Cerebellar nuclear complex (tissue), 1 donor: ENCODE measurements at regions not wholly inside any gene's neighbourhood (a gene's known extent, or its start where the extent isn't known, plus 50 kb on each side); places are given as distances from the start of the nearest gene placed in this dataset.

Experiments
- DNase-seq, 2 experiments: peaks; one replicate each; lab custom pipeline; 2025; lab: John Stamatoyannopoulos, UW

- no peak for DNase-seq
These were observed 1206.0 kb upstream of the ZEB2 start for GRCh38 chr2:145725876-145726275.

GRCh38 chr2:145724311-145724898 lies 1204.5 kb upstream of the ZEB2 start:
- DNase-seq: no peak

GRCh38 chr2:145723872-145724271 lies 1204.0 kb upstream of the ZEB2 start:
- no peak for DNase-seq

GRCh38 chr2:145721681-145722080 lies 1201.8 kb upstream of the ZEB2 start:
- DNase-seq: no peak

GRCh38 chr2:145715601-145716000 lies 1195.7 kb upstream of the ZEB2 start:
- no peak for DNase-seq

- DNase-seq: no peak
These were observed 1190.4 kb upstream of the ZEB2 start for GRCh38 chr2:145710303-145710702.

GRCh38 chr2:145702305-145702704 lies 1182.4 kb upstream of the ZEB2 start:
- no peak for DNase-seq

- no peak for DNase-seq
These were observed 1173.1 kb upstream of the ZEB2 start for GRCh38 chr2:145692971-145693478.

GRCh38 chr2:145691659-145692058 lies 1171.7 kb upstream of the ZEB2 start:
- DNase-seq: no peak

GRCh38 chr2:145690183-145690778 lies 1170.4 kb upstream of the ZEB2 start:
- no peak for DNase-seq

GRCh38 chr2:145689277-145689676 lies 1169.4 kb upstream of the ZEB2 start:
- no peak for DNase-seq

GRCh38 chr2:145688156-145688555 lies 1168.2 kb upstream of the ZEB2 start:
- no peak for DNase-seq

- no peak for DNase-seq
These were observed 1167.7 kb upstream of the ZEB2 start for GRCh38 chr2:145687442-145688134.

GRCh38 chr2:145685383-145686050 lies 1165.6 kb upstream of the ZEB2 start:
- no peak for DNase-seq

GRCh38 chr2:145682546-145683157 lies 1162.7 kb upstream of the ZEB2 start:
- no peak for DNase-seq

- DNase-seq: no peak
These were observed 1160.4 kb upstream of the ZEB2 start for GRCh38 chr2:145680276-145680675.

- no peak for DNase-seq
These were observed 1157.5 kb upstream of the ZEB2 start for GRCh38 chr2:145677371-145677770.

- no peak for DNase-seq
These were observed 1154.8 kb upstream of the ZEB2 start for GRCh38 chr2:145674705-145675104.

GRCh38 chr2:145669301-145669700 lies 1149.4 kb upstream of the ZEB2 start:
- no peak for DNase-seq

- DNase-seq: no peak
These were observed 1146.6 kb upstream of the ZEB2 start for GRCh38 chr2:145666552-145666951.

GRCh38 chr2:145657265-145657664 lies 1137.3 kb upstream of the ZEB2 start:
- no peak for DNase-seq

- no peak for DNase-seq
These were observed 1135.3 kb upstream of the ZEB2 start for GRCh38 chr2:145655165-145655765.
